Tibial nerve (tissue), 4 donors: ENCODE measurements at regions not wholly inside any gene's neighbourhood (a gene's known extent, or its start where the extent isn't known, plus 50 kb on each side); places are given as distances from the start of the nearest gene placed in this dataset.

Experiments used
- DNase-seq, 2 donors: peaks; one replicate each; pipeline ENCODE4 v3.0.0-alpha.2; 2019; ENCODE audit warnings: low spot score in 2 of 2
- H3K27ac ChIP-seq, 4 donors: fragments of 200-600 bp; sonication (generic) in 3 of 4; one replicate each; pipeline ENCODE4 v1.5.1; 2017 to 2019; ENCODE audit warnings: mild to moderate bottlenecking in 1 of 4
- H3K27me3 ChIP-seq, 2 donors: fragments of 200-600 bp; sonication (generic) in 1 of 2; one replicate each; pipeline versions ENCODE4 v1.5.1 to v1.6.0; 2017 to 2019
- H3K36me3 ChIP-seq, 3 donors: fragments of 200-600 bp; sonication (generic); one replicate each; pipeline ENCODE4 v1.5.1; 2018 to 2019
- H3K4me1 ChIP-seq, 4 donors: fragments of 200-600 bp; sonication (generic) in 3 of 4; one replicate each; pipeline ENCODE4 v1.5.1; 2017 to 2019
- H3K4me3 ChIP-seq, 4 donors: fragments of 200-600 bp; sonication (generic) in 3 of 4; one replicate each; pipeline ENCODE4 v1.5.1; 2017 to 2019; ENCODE audit warnings: mild to moderate bottlenecking in 1 of 4, moderate library complexity in 1 of 4
- H3K9me3 ChIP-seq, 4 donors: fragments of 200-600 bp; sonication (generic) in 3 of 4; one replicate each; pipeline ENCODE4 v1.5.1; 2017 to 2019
- CTCF ChIP-seq, 5 experiments: fragments of 200-600 bp in 3 of 5; fragments of 450-650 bp in 2 of 5; sonication (generic) in 3 of 5; IDR thresholded peaks; one replicate each; pipeline ENCODE4 v1.5.1; 2016 to 2019; ENCODE audit warnings: antibody characterized with exemption in 5 of 5, mild to moderate bottlenecking in 3 of 5, moderate library complexity in 2 of 5
- EP300 ChIP-seq, 2 donors: sonication (generic); formaldehyde crosslinking; IDR thresholded peaks; one replicate each; pipeline ENCODE4 v1.6.1; 2017; ENCODE audit warnings: antibody characterized with exemption in 2 of 2, mild to moderate bottlenecking in 1 of 2
- POLR2A ChIP-seq, 2 donors: fragments of 450-650 bp; IDR thresholded peaks; one replicate each; pipeline ENCODE4 v1.6.1; 2017; ENCODE audit warnings: antibody characterized with exemption in 2 of 2, mild to moderate bottlenecking in 2 of 2, moderate library complexity in 2 of 2
- WGBS, 2 donors: methylation state at CpG; one replicate each; pipeline ENCODE4 v1.1.5; 2018; 5-methylcytosine and 5-hydroxymethylcytosine counted together

- TF ChIP-seq EP300 (IDR thresholded peaks at IDR 0.05) = no peak
- TF ChIP-seq CTCF (IDR thresholded peaks at IDR 0.05) = no peak
- TF ChIP-seq POLR2A (IDR thresholded peaks at IDR 0.05) = no peak
- DNase-seq = no peak
- Histone ChIP-seq H3K4me3 (no peak overlapping the region), H3K36me3 (no peaks in the 10 kb centered on the region), H3K4me1 (no peaks in the 10 kb centered on the region), H3K27ac (no peak overlapping the region), H3K27me3 (no peaks in the 10 kb centered on the region), H3K9me3 (peaks cover 0 to 2% (median 0%) of the 10 kb centered on the region in 4 donors)
- WGBS, 2 donors = 80 to 81% methylated on average over 4 of the region's 4 CpGs
Measured at GRCh38 chr1:239633432-239633831, 247.1 kb downstream of the CHRM3 start.

GRCh38 chr1:239635276-239635675 is 248.9 kb downstream of the CHRM3 start:
- Histone ChIP-seq H3K36me3 (no peaks in the 10 kb centered on the region), H3K4me3 (no peak overlapping the region), H3K9me3 (no peaks in the 10 kb centered on the region), H3K4me1 (no peaks in the 10 kb centered on the region), H3K27ac (no peak overlapping the region), H3K27me3 (no peaks in the 10 kb centered on the region)
- WGBS, 2 donors = 68 to 87% methylated on average over 2 of the region's 2 CpGs
- TF ChIP-seq EP300 (IDR thresholded peaks at IDR 0.05) (no peak), POLR2A (IDR thresholded peaks at IDR 0.05) (no peak), CTCF (IDR thresholded peaks at IDR 0.05) (no peak)
- DNase-seq = no peak

GRCh38 chr1:239636347-239636746 is 250.0 kb downstream of the CHRM3 start:
- Histone ChIP-seq H3K4me3 (no peak overlapping the region), H3K4me1 (no peaks in the 10 kb centered on the region), H3K27me3 (no peaks in the 10 kb centered on the region), H3K36me3 (no peaks in the 10 kb centered on the region), H3K9me3 (no peaks in the 10 kb centered on the region), H3K27ac (no peak overlapping the region)
- WGBS, 2 donors = 68 to 73% methylated on average over 3 of the region's 3 CpGs
- no peak for DNase-seq
- TF ChIP-seq CTCF (IDR thresholded peaks at IDR 0.05) (no peak), POLR2A (IDR thresholded peaks at IDR 0.05) (no peak), EP300 (IDR thresholded peaks at IDR 0.05) (no peak)

- H3K4me1 ChIP-seq = no peaks in the 10 kb centered on the region
- WGBS, 2 donors = 87 to 91% methylated on average over 3 of the region's 3 CpGs
Measured at GRCh38 chr1:239644604-239645003, 258.2 kb downstream of the CHRM3 start.

GRCh38 chr1:239647045-239647444 is 260.7 kb downstream of the CHRM3 start:
- Histone ChIP-seq H3K4me3 (no peak overlapping the region), H3K4me1 (no peaks in the 10 kb centered on the region), H3K36me3 (no peaks in the 10 kb centered on the region), H3K27ac (no peak overlapping the region), H3K9me3 (peaks cover 0 to 9% (median 0%) of the 10 kb centered on the region in 4 donors), H3K27me3 (no peaks in the 10 kb centered on the region)
- WGBS, 2 donors = 89 to 91% methylated on average over 3 of the region's 3 CpGs
- no peak for DNase-seq
- TF ChIP-seq POLR2A (IDR thresholded peaks at IDR 0.05) = no peak
- TF ChIP-seq EP300 (IDR thresholded peaks at IDR 0.05) = no peak
- TF ChIP-seq CTCF (IDR thresholded peaks at IDR 0.05) = no peak

More at GRCh38 chr1:239644604-239645003, 258.2 kb downstream of the CHRM3 start:
- Histone ChIP-seq H3K4me3 (no peak overlapping the region), H3K27me3 (no peaks in the 10 kb centered on the region), H3K9me3 (peaks cover 0 to 11% (median 0%) of the 10 kb centered on the region in 4 donors), H3K36me3 (no peaks in the 10 kb centered on the region), H3K27ac (no peak overlapping the region)
- no peak for DNase-seq
- TF ChIP-seq POLR2A (IDR thresholded peaks at IDR 0.05) (no peak), EP300 (IDR thresholded peaks at IDR 0.05) (no peak), CTCF (IDR thresholded peaks at IDR 0.05) (no peak)
